SU-DHL-6 (cell line): ENCODE measurements at regions not wholly inside any gene's neighbourhood (a gene's known extent, or its start where the extent isn't known, plus 50 kb on each side); places are given as distances from the start of the nearest gene placed in this dataset.

Experiments used
- H2AFZ ChIP-seq: fragments of 200-600 bp; sonication (generic); 2 replicates; pipeline ENCODE4 v1.6.1; 2014; ENCODE audit warnings: low read depth, mild to moderate bottlenecking, moderate library complexity, mixed read lengths, antibody characterized with exemption, low read length; ENCODE audit not compliant: severe bottlenecking
- H3F3A ChIP-seq: fragments of 200-600 bp; shearing (Covaris generic); 2 replicates; pipeline ENCODE4 v1.6.0; 2016; ENCODE audit warnings: antibody characterized with exemption, mild to moderate bottlenecking; ENCODE audit not compliant: insufficient read depth
- H3K27ac ChIP-seq: fragments of 200-600 bp; sonication (generic); 2 replicates; pipeline ENCODE4 v1.5.1; 2016; ENCODE audit warnings: low read depth, mild to moderate bottlenecking, low read length, moderate library complexity, mixed read lengths
- H3K27me3 ChIP-seq: fragments of 200-600 bp; sonication (generic), shearing (Covaris generic); 2 replicates; pipeline ENCODE4 v1.6.0; 2014; ENCODE audit warnings: mild to moderate bottlenecking, low read length
- H3K36me3 ChIP-seq: fragments of 200-600 bp; sonication (generic); 2 replicates; pipeline ENCODE4 v1.6.1; 2014; ENCODE audit warnings: mild to moderate bottlenecking, low read length, mixed read lengths
- H3K4me2 ChIP-seq: fragments of 300-600, 200-600 bp; shearing (Covaris generic), sonication (generic); 2 replicates; pipeline ENCODE4 v1.6.0; 2014; ENCODE audit warnings: low read length, low read depth, mild to moderate bottlenecking; ENCODE audit not compliant: poor library complexity, severe bottlenecking
- H3K4me3 ChIP-seq: fragments of 200-600 bp; sonication (generic); 2 replicates; pipeline ENCODE4 v1.5.1; 2014; ENCODE audit warnings: antibody characterized with exemption, low read length, mild to moderate bottlenecking, mixed read lengths; ENCODE audit not compliant: insufficient read depth, poor library complexity, severe bottlenecking
- H3K79me2 ChIP-seq: fragments of 200-600 bp; sonication (generic); 2 replicates; pipeline ENCODE4 v1.6.1; 2014; ENCODE audit warnings: mild to moderate bottlenecking, low read length, moderate library complexity; ENCODE audit not compliant: insufficient read depth
- H3K9ac ChIP-seq: fragments of 200-600 bp; sonication (generic); 2 replicates; pipeline ENCODE4 v1.7.0; 2014; ENCODE audit warnings: mild to moderate bottlenecking, low read length
- H3K9me2 ChIP-seq: fragments of 200-600 bp; sonication (generic); replicated peaks from 2 replicates; pipeline ENCODE4 v1.6.1; 2014; ENCODE audit warnings: low read length; ENCODE audit not compliant: insufficient read depth
- H3K9me3 ChIP-seq: fragments of 200-600 bp; sonication (generic); 2 replicates; pipeline ENCODE4 v1.6.1; 2014; ENCODE audit warnings: low read length, mixed read lengths; ENCODE audit not compliant: insufficient read depth
- H4K20me1 ChIP-seq: fragments of 200-600 bp; sonication (generic); 2 replicates; pipeline ENCODE4 v1.6.1; 2014; ENCODE audit warnings: low read depth, mild to moderate bottlenecking, antibody characterized with exemption, low read length, moderate library complexity, mixed read lengths
- CTCF ChIP-seq: fragments of 200-600 bp; sonication (generic); IDR thresholded peaks from one replicate; pipeline ENCODE4 v1.5.1; 2017; ENCODE audit warnings: antibody characterized with exemption, mild to moderate bottlenecking, low read length, moderate library complexity; ENCODE audit not compliant: insufficient read depth, poor library complexity, severe bottlenecking
- EZH2phosphoT487 ChIP-seq: fragments of 200-600 bp; sonication (generic), shearing (Covaris generic); conservative IDR thresholded peaks from 2 replicates; pipeline ENCODE4 v1.6.1; 2018; ENCODE audit warnings: mild to moderate bottlenecking, antibody characterized with exemption, low read length, moderate library complexity, mixed read lengths

DNA sequence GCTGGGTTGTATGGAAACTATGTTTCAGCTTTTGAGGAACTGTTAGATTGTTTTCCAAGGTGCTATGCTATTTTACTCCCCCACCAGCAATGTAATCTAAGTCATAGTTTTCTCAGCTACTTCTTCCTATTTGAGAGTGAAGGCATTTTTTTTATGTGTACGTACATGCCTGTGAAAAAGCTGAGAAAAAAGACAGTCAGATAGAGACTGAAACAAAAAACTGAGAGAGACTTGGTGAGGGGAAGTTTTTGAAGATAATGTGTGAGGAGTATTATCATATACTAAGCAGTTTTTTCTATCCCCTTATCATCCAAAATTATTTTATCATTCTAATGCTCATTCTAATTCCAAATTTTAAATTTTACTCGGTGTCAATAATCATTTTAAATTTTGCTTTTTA lies 780.0 kb downstream of the BCKDHB start:
- no peaks in the 10 kb centered on the region; the same call in 1 of the 2 replicates for H3K9me2 ChIP-seq
- no peak overlapping the region for H3K4me2 ChIP-seq
- no peak overlapping the region for H3K9ac ChIP-seq
- no peak overlapping the region for H2AFZ ChIP-seq
- no peak overlapping the region for H3K27ac ChIP-seq
- H3K27me3 ChIP-seq, result no peaks in the 10 kb centered on the region
- no peaks in the 10 kb centered on the region for H3K79me2 ChIP-seq
- no peaks in the 10 kb centered on the region for H3K9me3 ChIP-seq
- TF ChIP-seq EZH2phosphoT487 (no peak), CTCF (no peak)
- H3K36me3 ChIP-seq, result no peaks in the 10 kb centered on the region
- H3F3A ChIP-seq, result no peaks in the 10 kb centered on the region
- H3K4me3 ChIP-seq, result no peak overlapping the region
- no peaks in the 10 kb centered on the region for H4K20me1 ChIP-seq

DNA sequence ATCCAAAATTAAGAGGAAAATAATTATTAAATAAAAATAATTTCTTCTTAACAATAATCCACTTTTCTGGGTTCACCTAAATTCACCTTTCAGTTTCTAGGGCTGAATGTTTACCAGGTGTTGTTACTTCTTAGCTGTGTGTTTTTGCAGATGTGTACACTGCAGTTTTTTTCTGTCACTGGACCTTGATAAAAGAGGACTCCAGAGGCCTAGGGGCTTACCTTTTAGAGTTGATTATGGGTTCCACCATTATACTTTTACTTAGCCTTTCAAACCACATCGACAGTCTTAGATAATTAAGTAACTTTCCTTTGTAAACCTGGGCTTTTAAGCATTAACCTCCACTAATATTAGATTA lies 766.5 kb downstream of the BCKDHB start:
- Histone ChIP-seq H3K9ac (no peak overlapping the region), H3K36me3 (no peaks in the 10 kb centered on the region), H3K79me2 (no peaks in the 10 kb centered on the region), H3F3A (no peaks in the 10 kb centered on the region), H3K27ac (no peak overlapping the region), H3K9me3 (no peaks in the 10 kb centered on the region), H4K20me1 (no peaks in the 10 kb centered on the region), H3K4me2 (no peak overlapping the region), H3K4me3 (no peak overlapping the region), H3K27me3 (no peaks in the 10 kb centered on the region), H3K9me2 (no peaks in the 10 kb centered on the region), H2AFZ (no peak overlapping the region)
- TF ChIP-seq CTCF, result no peak
- TF ChIP-seq EZH2phosphoT487, result no peak

- Histone ChIP-seq H3F3A (no peaks in the 10 kb centered on the region), H4K20me1 (no peaks in the 10 kb centered on the region), H2AFZ (no peak overlapping the region), H3K4me3 (no peak overlapping the region), H3K27ac (no peak overlapping the region), H3K9me3 (no peaks in the 10 kb centered on the region), H3K9me2 (no peaks in the 10 kb centered on the region), H3K4me2 (no peak overlapping the region), H3K79me2 (no peaks in the 10 kb centered on the region), H3K36me3 (no peaks in the 10 kb centered on the region), H3K27me3 (no peaks in the 10 kb centered on the region), H3K9ac (no peak overlapping the region)
- TF ChIP-seq EZH2phosphoT487 (no peak), CTCF (no peak)
Observed at GRCh38 chr6:80872199-80872950, 765.9 kb downstream of the BCKDHB start.
